ENCODE measurements at regions not wholly inside any gene's neighbourhood (a gene's known extent, or its start where the extent isn't known, plus 50 kb on each side); places are given as distances from the start of the nearest gene placed in this dataset.

DNA sequence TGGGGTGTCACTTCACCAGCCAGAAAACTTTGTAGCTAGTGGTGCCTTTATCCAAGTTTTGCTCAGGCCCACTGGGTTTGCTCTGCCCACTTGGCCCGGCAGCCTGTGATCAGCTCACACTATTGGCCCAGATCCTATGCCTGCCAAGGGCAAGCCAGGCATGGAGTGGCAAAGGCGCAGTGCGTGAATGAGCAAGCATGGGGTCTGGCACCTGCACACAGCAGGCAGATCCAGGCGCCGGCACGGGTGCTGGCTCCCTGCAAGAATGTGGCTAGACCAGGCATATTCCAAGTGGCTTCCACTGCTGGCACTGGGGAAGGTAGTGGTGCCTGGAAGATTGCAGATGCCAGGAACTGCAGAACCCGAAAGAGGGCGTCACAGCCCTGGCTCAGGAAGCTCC lies 346.9 kb downstream of the LMBRD1 start:
- H3K4me3 ChIP-seq (ENCODE audit: low read depth in 2 of 2, low read length in 2 of 2) = no peak overlapping the region
- ATAC-seq (no peak), DNase-seq (ENCODE audit: low read depth, low spot score) (no peak)
- no peaks in the 10 kb centered on the region for H3K36me3 ChIP-seq (ENCODE audit: control insufficient read depth, insufficient read depth, low read length)
- intact Hi-C loops (cut with micrococcal nuclease; ENCODE audit: unreplicated experiment) (no loop called here), in situ Hi-C loops (cut with HindIII; ENCODE audit: low pct_unique_long_range_greater_than_20kb, low sequenced_read_pairs) (no loop called here)
- POLR2A ChIA-PET = no interaction called here
- TF ChIP-seq SIN3A (IDR thresholded peaks at IDR 0.05; ENCODE audit: borderline replicate concordance, insufficient read depth, low read depth, low read length) (no peak), POLR2AphosphoS5 (IDR thresholded peaks at IDR 0.05; ENCODE audit: low read depth, low read length) (no peak), TCF7L2 (IDR thresholded peaks at IDR 0.05; ENCODE audit: low read depth, low read length) (no peak)
- TF ChIP-seq, protein P1, sequence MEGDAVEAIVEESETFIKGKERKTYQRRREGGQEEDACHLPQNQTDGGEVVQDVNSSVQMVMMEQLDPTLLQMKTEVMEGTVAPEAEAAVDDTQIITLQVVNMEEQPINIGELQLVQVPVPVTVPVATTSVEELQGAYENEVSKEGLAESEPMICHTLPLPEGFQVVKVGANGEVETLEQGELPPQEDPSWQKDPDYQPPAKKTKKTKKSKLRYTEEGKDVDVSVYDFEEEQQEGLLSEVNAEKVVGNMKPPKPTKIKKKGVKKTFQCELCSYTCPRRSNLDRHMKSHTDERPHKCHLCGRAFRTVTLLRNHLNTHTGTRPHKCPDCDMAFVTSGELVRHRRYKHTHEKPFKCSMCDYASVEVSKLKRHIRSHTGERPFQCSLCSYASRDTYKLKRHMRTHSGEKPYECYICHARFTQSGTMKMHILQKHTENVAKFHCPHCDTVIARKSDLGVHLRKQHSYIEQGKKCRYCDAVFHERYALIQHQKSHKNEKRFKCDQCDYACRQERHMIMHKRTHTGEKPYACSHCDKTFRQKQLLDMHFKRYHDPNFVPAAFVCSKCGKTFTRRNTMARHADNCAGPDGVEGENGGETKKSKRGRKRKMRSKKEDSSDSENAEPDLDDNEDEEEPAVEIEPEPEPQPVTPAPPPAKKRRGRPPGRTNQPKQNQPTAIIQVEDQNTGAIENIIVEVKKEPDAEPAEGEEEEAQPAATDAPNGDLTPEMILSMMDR (IDR thresholded peaks at IDR 0.05) = no peak
- TF ChIP-seq, protein P2, sequence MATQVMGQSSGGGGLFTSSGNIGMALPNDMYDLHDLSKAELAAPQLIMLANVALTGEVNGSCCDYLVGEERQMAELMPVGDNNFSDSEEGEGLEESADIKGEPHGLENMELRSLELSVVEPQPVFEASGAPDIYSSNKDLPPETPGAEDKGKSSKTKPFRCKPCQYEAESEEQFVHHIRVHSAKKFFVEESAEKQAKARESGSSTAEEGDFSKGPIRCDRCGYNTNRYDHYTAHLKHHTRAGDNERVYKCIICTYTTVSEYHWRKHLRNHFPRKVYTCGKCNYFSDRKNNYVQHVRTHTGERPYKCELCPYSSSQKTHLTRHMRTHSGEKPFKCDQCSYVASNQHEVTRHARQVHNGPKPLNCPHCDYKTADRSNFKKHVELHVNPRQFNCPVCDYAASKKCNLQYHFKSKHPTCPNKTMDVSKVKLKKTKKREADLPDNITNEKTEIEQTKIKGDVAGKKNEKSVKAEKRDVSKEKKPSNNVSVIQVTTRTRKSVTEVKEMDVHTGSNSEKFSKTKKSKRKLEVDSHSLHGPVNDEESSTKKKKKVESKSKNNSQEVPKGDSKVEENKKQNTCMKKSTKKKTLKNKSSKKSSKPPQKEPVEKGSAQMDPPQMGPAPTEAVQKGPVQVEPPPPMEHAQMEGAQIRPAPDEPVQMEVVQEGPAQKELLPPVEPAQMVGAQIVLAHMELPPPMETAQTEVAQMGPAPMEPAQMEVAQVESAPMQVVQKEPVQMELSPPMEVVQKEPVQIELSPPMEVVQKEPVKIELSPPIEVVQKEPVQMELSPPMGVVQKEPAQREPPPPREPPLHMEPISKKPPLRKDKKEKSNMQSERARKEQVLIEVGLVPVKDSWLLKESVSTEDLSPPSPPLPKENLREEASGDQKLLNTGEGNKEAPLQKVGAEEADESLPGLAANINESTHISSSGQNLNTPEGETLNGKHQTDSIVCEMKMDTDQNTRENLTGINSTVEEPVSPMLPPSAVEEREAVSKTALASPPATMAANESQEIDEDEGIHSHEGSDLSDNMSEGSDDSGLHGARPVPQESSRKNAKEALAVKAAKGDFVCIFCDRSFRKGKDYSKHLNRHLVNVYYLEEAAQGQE (IDR thresholded peaks at IDR 0.05; ENCODE audit: insufficient read depth in 1 of 2, low read depth in 2 of 2, low read length in 1 of 2) = no peak
- no peaks in the 10 kb centered on the region for H3K27me3 ChIP-seq (ENCODE audit: control insufficient read depth, insufficient read depth, low read length)
- H3K27ac ChIP-seq (ENCODE audit: low read length) = no peak overlapping the region
- H3K4me1 ChIP-seq (ENCODE audit: control insufficient read depth, insufficient read depth, low read length) = no peaks in the 10 kb centered on the region
- BruUV-seq (replicated peaks) = no TSS peak
- H3K9me3 ChIP-seq (ENCODE audit: control insufficient read depth, insufficient read depth, low read depth, low read length) = no peaks in the 10 kb centered on the region
- CTCF ChIA-PET = no interaction called here
